Hepatocyte (in vitro differentiated cells): ENCODE measurements at regions not wholly inside any gene's neighbourhood (a gene's known extent, or its start where the extent isn't known, plus 50 kb on each side); places are given as distances from the start of the nearest gene placed in this dataset.
"Not testable (repeated sequence)": the region's sequence is repeated elsewhere in the genome, so short reads cannot be mapped to it uniquely, and the experiment has no call there.

Experiments
- DNase-seq: peaks from one replicate; pipeline ENCODE4 v3.0.0-alpha.2; 2016; ENCODE audit warnings: low spot score
- H2AFZ ChIP-seq: fragments of 200-600 bp; sonication (generic); 2 replicates; pipeline ENCODE4 v1.6.0; 2016; ENCODE audit warnings: antibody characterized with exemption, mild to moderate bottlenecking
- H3K27ac ChIP-seq: fragments of 200-600 bp; sonication (generic); 2 replicates; pipeline ENCODE4 v1.5.1; 2016; ENCODE audit warnings: mild to moderate bottlenecking
- H3K27me3 ChIP-seq: fragments of 200-600 bp; sonication (generic); 2 replicates; pipeline ENCODE4 v1.6.1; 2016
- H3K36me3 ChIP-seq: fragments of 200-600 bp; sonication (generic); replicated peaks from 2 replicates; pipeline ENCODE4 v1.5.1; 2016; ENCODE audit warnings: low read depth; ENCODE audit not compliant: insufficient read depth
- H3K4me1 ChIP-seq: fragments of 200-600 bp; sonication (generic); 2 replicates; pipeline ENCODE4 v1.5.1; 2016; ENCODE audit warnings: mild to moderate bottlenecking, moderate library complexity; ENCODE audit not compliant: insufficient read depth
- H3K4me2 ChIP-seq: fragments of 200-600 bp; sonication (generic); 2 replicates; pipeline ENCODE4 v1.6.0; 2016
- H3K4me3 ChIP-seq: fragments of 200-600 bp; sonication (generic); 2 replicates; pipeline ENCODE4 v1.5.1; 2016; ENCODE audit warnings: mild to moderate bottlenecking
- H3K79me2 ChIP-seq: fragments of 200-600 bp; sonication (generic); 2 replicates; pipeline ENCODE4 v1.6.0; 2017; ENCODE audit warnings: mild to moderate bottlenecking
- H3K9me2 ChIP-seq: fragments of 200-600 bp; sonication (generic); replicated peaks from 2 replicates; pipeline ENCODE4 v1.6.0; 2017; ENCODE audit warnings: mild to moderate bottlenecking; ENCODE audit not compliant: insufficient read depth
- H3K9me3 ChIP-seq: fragments of 200-600 bp; sonication (generic); 2 replicates; pipeline ENCODE4 v1.5.1; 2016; ENCODE audit warnings: low read depth, mild to moderate bottlenecking
- H4K20me1 ChIP-seq: fragments of 200-600 bp; sonication (generic); 2 replicates; pipeline ENCODE4 v1.6.0; 2016; ENCODE audit warnings: mild to moderate bottlenecking; ENCODE audit not compliant: insufficient read depth, poor library complexity, severe bottlenecking
- CTCF ChIP-seq: fragments of 200-600 bp; sonication (generic); IDR thresholded peaks from 2 replicates; pipeline ENCODE4 v1.5.1; 2016; ENCODE audit warnings: antibody characterized with exemption, mild to moderate bottlenecking; ENCODE audit not compliant: poor library complexity
- EZH2 ChIP-seq: fragments of 200-600 bp; sonication (generic); IDR thresholded peaks from 2 replicates; pipeline ENCODE4 v1.6.1; 2016; ENCODE audit warnings: antibody characterized with exemption, mild to moderate bottlenecking, borderline replicate concordance
- EZH2phosphoT487 ChIP-seq: fragments of 200-600 bp; sonication (generic); IDR thresholded peaks from one replicate; pipeline ENCODE4 v1.6.1; 2018; ENCODE audit warnings: antibody characterized with exemption, mild to moderate bottlenecking, low read depth, moderate library complexity; ENCODE audit not compliant: unreplicated experiment, severe bottlenecking
- WGBS: methylation state at CpG from one replicate; pipeline ENCODE4 v1.1.6; 2016; ENCODE audit warnings: low lambda C conversion rate; ENCODE audit errors: missing lambda C conversion rate; 5-methylcytosine and 5-hydroxymethylcytosine counted together

GRCh38 chr19:20472854-20473253 is 92.7 kb downstream of the ZNF737 start:
- 98% methylated on average over 12 of the region's 13 CpGs for WGBS
- no peaks in the 10 kb centered on the region for H3K4me1 ChIP-seq
- TF ChIP-seq EZH2: no peak
- TF ChIP-seq EZH2phosphoT487: no peak
- TF ChIP-seq CTCF: no peak
- no peaks in the 10 kb centered on the region for H3K9me3 ChIP-seq
- H3K27ac ChIP-seq: no peak overlapping the region
- no peaks in the 10 kb centered on the region for H3K79me2 ChIP-seq
- no peaks in the 10 kb centered on the region for H4K20me1 ChIP-seq
- H3K9me2 ChIP-seq: no peaks in the 10 kb centered on the region
- no peak for DNase-seq
- no peak overlapping the region for H2AFZ ChIP-seq
- no peaks in the 10 kb centered on the region for H3K27me3 ChIP-seq
- no peaks in the 10 kb centered on the region for H3K36me3 ChIP-seq
- H3K4me3 ChIP-seq: no peak overlapping the region
- no peak overlapping the region for H3K4me2 ChIP-seq

- Histone ChIP-seq H3K4me2 (no peak overlapping the region), H3K9me2 (no peaks in the 10 kb centered on the region), H3K79me2 (no peaks in the 10 kb centered on the region), H3K9me3 (no peaks in the 10 kb centered on the region), H3K27me3 (no peaks in the 10 kb centered on the region), H3K36me3 (no peaks in the 10 kb centered on the region), H4K20me1 (no peaks in the 10 kb centered on the region), H3K27ac (no peak overlapping the region), H3K4me1 (no peaks in the 10 kb centered on the region), H2AFZ (no peak overlapping the region), H3K4me3 (no peak overlapping the region)
- TF ChIP-seq CTCF (no peak), EZH2phosphoT487 (no peak), EZH2 (no peak)
- WGBS: 96% methylated on average over 4 of the region's 4 CpGs
- no peak for DNase-seq
Measured at GRCh38 chr19:20471431-20471830, 94.2 kb downstream of the ZNF737 start.

- H4K20me1 ChIP-seq: no peaks in the 10 kb centered on the region
- H3K9me3 ChIP-seq: no peaks in the 10 kb centered on the region
- TF ChIP-seq CTCF (no peak), EZH2phosphoT487 (no peak), EZH2 (no peak)
- no peaks in the 10 kb centered on the region for H3K36me3 ChIP-seq
- peak; percentile 5 for DNase-seq
- no peak overlapping the region for H3K4me2 ChIP-seq
- no peak overlapping the region for H2AFZ ChIP-seq
- H3K4me3 ChIP-seq: no peak overlapping the region
- H3K79me2 ChIP-seq: no peaks in the 10 kb centered on the region
- H3K9me2 ChIP-seq: no peaks in the 10 kb centered on the region
- 56% methylated on average over 4 of the region's 4 CpGs for WGBS
- no peak overlapping the region for H3K27ac ChIP-seq
- H3K4me1 ChIP-seq: no peaks in the 10 kb centered on the region
- H3K27me3 ChIP-seq: no peaks in the 10 kb centered on the region
Measured at GRCh38 chr19:20470345-20471135, 95.0 kb downstream of the ZNF737 start.

- H3K9me2 ChIP-seq, H3K9me3 ChIP-seq, DNase-seq, H3K4me3 ChIP-seq, H4K20me1 ChIP-seq, H3K79me2 ChIP-seq, H2AFZ ChIP-seq, H3K27ac ChIP-seq, H3K36me3 ChIP-seq, H3K4me2 ChIP-seq, H3K27me3 ChIP-seq, H3K4me1 ChIP-seq: not testable (repeated sequence)
Measured at GRCh38 chr19:20466638-20466990, 99.0 kb downstream of the ZNF737 start.

GRCh38 chr19:20465922-20466637 is 99.5 kb downstream of the ZNF737 start:
- not testable (repeated sequence) for H3K27me3 ChIP-seq, H2AFZ ChIP-seq, DNase-seq, H3K79me2 ChIP-seq, H3K9me3 ChIP-seq, H3K4me1 ChIP-seq, H3K36me3 ChIP-seq, H4K20me1 ChIP-seq, H3K4me3 ChIP-seq, H3K4me2 ChIP-seq, H3K9me2 ChIP-seq
- WGBS: 64% methylated on average over 5 of the region's 5 CpGs
- peak overlapping the region; percentile 57 for H3K27ac ChIP-seq
